WERI-Rb-1 (cell line): ENCODE measurements at regions not wholly inside any gene's neighbourhood (a gene's known extent, or its start where the extent isn't known, plus 50 kb on each side); places are given as distances from the start of the nearest gene placed in this dataset.

ENCODE experiments used
- DNase-seq: peaks from one replicate; pipeline ENCODE4 v3.0.0-alpha.2; 2020
- H3K27ac ChIP-seq: fragments of 250-450 bp; sonication (Bioruptor Pico); 2 replicates; pipeline ENCODE4 v1.5.1; 2020; ENCODE audit warnings: mild to moderate bottlenecking, moderate library complexity
- H3K27me3 ChIP-seq: fragments of 250-450 bp; sonication (Bioruptor Pico); 2 replicates; pipeline ENCODE4 v1.5.1; 2021; ENCODE audit warnings: mild to moderate bottlenecking, low read depth, moderate library complexity; ENCODE audit not compliant: insufficient read depth, severe bottlenecking
- H3K36me3 ChIP-seq: fragments of 250-450 bp; sonication (Bioruptor Pico); 2 replicates; pipeline ENCODE4 v1.5.1; 2020; ENCODE audit warnings: mild to moderate bottlenecking, moderate library complexity
- H3K4me3 ChIP-seq: 2 replicates; pipeline ENCODE4 v1.5.1; 2011; ENCODE audit warnings: low read depth, mild to moderate bottlenecking, control low read depth, low read length
- H3K9me3 ChIP-seq: fragments of 250-450 bp; sonication (Bioruptor Pico); 2 replicates; pipeline ENCODE4 v1.5.1; 2021; ENCODE audit warnings: mild to moderate bottlenecking, moderate library complexity; ENCODE audit not compliant: severe bottlenecking
- CTCF ChIP-seq: IDR thresholded peaks from 2 replicates; pipeline ENCODE4 v1.5.1; 2011; ENCODE audit warnings: low read depth, mild to moderate bottlenecking, control low read depth, inconsistent platforms, low read length

DNA sequence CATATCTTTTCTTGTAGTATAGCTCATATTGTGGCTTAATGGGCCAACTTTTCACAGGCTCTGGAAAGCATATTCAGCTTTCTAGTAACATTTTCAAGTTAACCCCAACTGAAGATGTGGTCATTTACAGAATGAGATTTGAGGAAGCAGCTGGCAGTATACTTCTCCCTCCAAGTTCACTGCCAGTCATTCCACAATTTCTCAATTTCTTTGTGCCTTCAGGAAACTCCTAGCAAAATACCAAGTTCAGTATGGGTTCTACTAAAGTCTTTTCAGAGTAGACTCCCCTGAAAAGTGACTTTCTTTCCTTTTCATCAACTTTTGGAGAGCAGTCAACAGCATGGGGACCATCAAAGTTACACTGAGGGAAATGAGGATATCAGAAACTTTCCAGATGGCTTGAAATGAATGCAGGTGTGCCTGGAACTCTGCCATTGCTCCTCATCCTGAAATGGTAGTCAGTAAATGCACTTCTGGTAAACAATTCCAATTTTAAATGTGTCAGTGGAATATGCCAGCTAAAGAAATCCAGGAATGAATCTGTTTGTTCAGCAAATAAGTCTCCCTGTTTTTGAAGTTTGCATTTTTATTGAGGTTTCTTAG is 81.5 kb upstream of the TEX13D start:
- no peak for DNase-seq

DNA sequence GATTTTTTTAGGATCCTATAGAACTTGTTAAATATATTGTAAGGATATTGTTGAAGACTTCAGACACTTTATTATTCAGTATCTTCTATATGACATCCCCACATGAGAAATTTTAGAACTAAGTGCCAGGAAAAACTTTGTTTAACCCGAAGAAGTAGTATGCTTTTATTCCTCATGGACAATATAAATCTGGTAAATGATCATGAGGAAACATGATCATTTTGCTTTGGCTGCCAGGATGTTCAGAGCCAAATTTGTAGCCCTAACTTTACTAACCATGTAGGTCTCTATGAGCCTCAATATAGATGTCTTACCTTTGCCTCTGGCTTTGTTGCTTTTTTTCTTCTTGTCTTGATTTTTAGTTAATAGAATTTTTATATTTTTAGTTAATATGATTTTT is 77.8 kb upstream of the TEX13D start:
- TF ChIP-seq CTCF = no peak
- Histone ChIP-seq H3K27ac (no peak overlapping the region), H3K4me3 (no peak overlapping the region), H3K27me3 (peaks cover 33% of the 10 kb centered on the region), H3K9me3 (no peaks in the 10 kb centered on the region), H3K36me3 (no peaks in the 10 kb centered on the region)
- DNase-seq = no peak

More for the DNA sequence above, 81.5 kb upstream of the TEX13D start:
- TF ChIP-seq CTCF = no peak
- Histone ChIP-seq H3K27ac (no peak overlapping the region), H3K4me3 (no peak overlapping the region), H3K36me3 (no peaks in the 10 kb centered on the region), H3K27me3 (peaks cover 34% of the 10 kb centered on the region), H3K9me3 (no peaks in the 10 kb centered on the region)

DNA sequence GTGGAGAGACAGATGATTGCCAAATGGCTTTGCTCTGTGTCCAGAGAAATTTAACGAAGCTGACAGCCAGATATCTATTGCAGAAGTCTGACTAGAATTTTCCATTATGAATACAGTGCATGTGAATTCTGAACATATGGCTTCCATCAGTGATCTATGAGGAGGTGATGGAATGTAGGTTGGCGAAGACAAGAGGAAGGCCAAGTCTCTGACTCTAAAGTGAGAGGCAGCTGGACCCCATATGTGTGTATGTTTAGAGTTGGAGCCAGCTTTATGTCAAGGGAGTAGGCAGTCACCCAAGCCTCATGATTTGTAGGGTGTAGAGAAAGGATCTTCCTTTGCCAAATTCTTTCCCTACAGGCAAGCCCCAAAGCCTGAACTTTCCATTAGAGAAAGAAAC is 76.2 kb upstream of the TEX13D start:
- TF ChIP-seq CTCF = no peak
- DNase-seq = no peak
- H3K27ac ChIP-seq = no peak overlapping the region
- peaks cover 25% of the 10 kb centered on the region for H3K27me3 ChIP-seq
- H3K36me3 ChIP-seq = no peaks in the 10 kb centered on the region
- no peak overlapping the region for H3K4me3 ChIP-seq
- no peaks in the 10 kb centered on the region for H3K9me3 ChIP-seq

- no peak overlapping the region for H3K27ac ChIP-seq
- H3K9me3 ChIP-seq = no peaks in the 10 kb centered on the region
- H3K4me3 ChIP-seq = no peak overlapping the region
- TF ChIP-seq CTCF = no peak
- DNase-seq = no peak
- H3K36me3 ChIP-seq = no peaks in the 10 kb centered on the region
- H3K27me3 ChIP-seq = peaks cover 31% of the 10 kb centered on the region
Observed at GRCh38 chrX:124256629-124257380, 75.7 kb upstream of the TEX13D start.

DNA sequence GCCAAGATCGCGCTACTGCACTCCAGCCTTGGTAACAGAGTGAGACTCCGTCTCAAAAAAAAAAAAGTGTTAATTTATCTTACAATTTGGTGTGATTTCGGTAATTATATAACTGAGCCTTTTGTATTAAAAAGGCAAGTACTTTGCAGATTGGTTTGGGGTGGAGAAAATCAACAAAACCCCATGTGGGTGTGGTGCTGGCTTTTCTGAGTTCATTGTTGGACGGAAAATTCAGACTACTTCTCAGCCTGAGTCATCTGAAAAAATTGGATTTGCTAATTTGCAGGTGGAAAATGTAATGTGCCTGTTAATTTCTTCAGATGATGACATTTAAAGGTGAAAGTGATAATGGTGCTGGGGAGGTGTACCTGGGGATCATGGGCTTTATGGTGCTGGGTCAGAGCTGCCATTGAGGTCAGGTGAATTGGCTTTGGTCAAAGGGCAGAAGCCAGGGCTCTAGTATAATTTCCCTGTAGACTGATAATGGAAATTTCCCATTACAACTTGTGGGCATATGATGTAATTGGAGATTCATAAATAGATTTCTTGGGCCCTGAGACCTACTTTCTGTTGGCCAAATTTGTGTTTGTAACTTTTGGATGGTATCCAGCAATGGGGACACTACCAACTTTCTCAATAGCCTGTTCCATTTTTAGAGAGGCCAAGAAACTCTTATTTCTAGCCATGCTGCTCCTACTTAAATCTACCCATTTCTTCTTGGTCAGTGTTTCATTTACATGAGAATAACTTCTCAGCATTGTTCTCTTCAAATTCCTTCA is 74.3 kb upstream of the TEX13D start:
- DNase-seq = no peak
- Histone ChIP-seq H3K27ac (no peak overlapping the region), H3K27me3 (peaks cover 36% of the 10 kb centered on the region), H3K4me3 (no peak overlapping the region), H3K9me3 (no peaks in the 10 kb centered on the region), H3K36me3 (no peaks in the 10 kb centered on the region)
- no peak for TF ChIP-seq CTCF
